Neural progenitor cell (in vitro differentiated cells): ENCODE measurements at regions not wholly inside any gene's neighbourhood (a gene's known extent, or its start where the extent isn't known, plus 50 kb on each side); places are given as distances from the start of the nearest gene placed in this dataset.

Experiments
- DNase-seq: peaks from one replicate; pipeline ENCODE4 v3.0.0-alpha.2; 2016; ENCODE audit warnings: low spot score
- H2AFZ ChIP-seq: fragments of 200-600 bp; sonication (generic); replicated peaks from 2 replicates; pipeline ENCODE4 v1.6.1; 2016; ENCODE audit warnings: antibody characterized with exemption
- H3F3A ChIP-seq: fragments of 200-600 bp; sonication (generic); 2 replicates; pipeline ENCODE4 v1.6.1; 2016; ENCODE audit warnings: antibody characterized with exemption, low read depth
- H3K27ac ChIP-seq: fragments of 200-600 bp; sonication (generic); 2 replicates; pipeline ENCODE4 v1.5.1; 2016; ENCODE audit warnings: mild to moderate bottlenecking
- H3K27me3 ChIP-seq: fragments of 200-600 bp; sonication (generic); 2 replicates; pipeline ENCODE4 v1.6.1; 2016; ENCODE audit warnings: mild to moderate bottlenecking, moderate library complexity
- H3K36me3 ChIP-seq: fragments of 200-600 bp; sonication (generic); 2 replicates; pipeline ENCODE4 v1.5.1; 2016
- H3K4me1 ChIP-seq: fragments of 200-600 bp; sonication (generic); 2 replicates; pipeline ENCODE4 v1.6.1; 2016; ENCODE audit warnings: mixed run types
- H3K4me2 ChIP-seq: fragments of 200-600 bp; sonication (generic); 2 replicates; pipeline ENCODE4 v1.6.1; 2016
- H3K4me3 ChIP-seq: fragments of 200-600 bp; sonication (generic); 2 replicates; pipeline ENCODE4 v1.5.1; 2016
- H3K79me2 ChIP-seq: fragments of 200-600 bp; sonication (generic); 2 replicates; pipeline ENCODE4 v1.6.1; 2016; ENCODE audit warnings: low read depth
- H3K9ac ChIP-seq: fragments of 200-600 bp; sonication (generic); 2 replicates; pipeline ENCODE4 v1.6.1; 2016
- H3K9me3 ChIP-seq: fragments of 200-600 bp; sonication (generic); 2 replicates; pipeline ENCODE4 v1.5.1; 2016; ENCODE audit warnings: low read depth
- H4K20me1 ChIP-seq: fragments of 200-600 bp; sonication (generic); 2 replicates; pipeline ENCODE4 v1.6.1; 2016; ENCODE audit warnings: low read depth
- H3K27ac Mint-ChIP-seq: 3 replicates; pipeline ENCODE4 v1.8.0; 2021; ENCODE audit warnings: mixed read lengths
- H3K27me3 Mint-ChIP-seq: 2 replicates; pipeline ENCODE4 v1.8.0; 2022; ENCODE audit warnings: low read depth, mild to moderate bottlenecking, inconsistent platforms, moderate library complexity, mixed read lengths; ENCODE audit not compliant: insufficient read depth
- H3K36me3 Mint-ChIP-seq: 3 replicates; pipeline ENCODE4 v1.8.0; 2021; ENCODE audit warnings: mixed read lengths
- H3K4me1 Mint-ChIP-seq: 3 replicates; pipeline ENCODE4 v1.8.0; 2021; ENCODE audit warnings: mixed read lengths
- H3K4me3 Mint-ChIP-seq: 3 replicates; pipeline ENCODE4 v1.8.0; 2021; ENCODE audit warnings: mild to moderate bottlenecking, moderate library complexity, mixed read lengths
- H3K9me3 Mint-ChIP-seq: 3 replicates; pipeline ENCODE4 v1.8.0; 2020; ENCODE audit warnings: mixed read lengths
- EZH2 ChIP-seq: fragments of 200-600 bp; sonication (generic); IDR thresholded peaks from 2 replicates; pipeline ENCODE4 v1.6.1; 2017; ENCODE audit warnings: antibody characterized with exemption, mild to moderate bottlenecking, moderate library complexity
- EZH2phosphoT487 ChIP-seq: fragments of 200-600 bp; sonication (generic); IDR thresholded peaks from 2 replicates; pipeline ENCODE4 v1.6.1; 2017; ENCODE audit warnings: antibody characterized with exemption
- TF ChIP-seq, protein P1 (sequence below): fragments of 200-600 bp; sonication (generic); IDR thresholded peaks from 2 replicates; pipeline ENCODE4 v1.5.1; 2017; ENCODE audit warnings: antibody characterized with exemption, mild to moderate bottlenecking

DNA sequence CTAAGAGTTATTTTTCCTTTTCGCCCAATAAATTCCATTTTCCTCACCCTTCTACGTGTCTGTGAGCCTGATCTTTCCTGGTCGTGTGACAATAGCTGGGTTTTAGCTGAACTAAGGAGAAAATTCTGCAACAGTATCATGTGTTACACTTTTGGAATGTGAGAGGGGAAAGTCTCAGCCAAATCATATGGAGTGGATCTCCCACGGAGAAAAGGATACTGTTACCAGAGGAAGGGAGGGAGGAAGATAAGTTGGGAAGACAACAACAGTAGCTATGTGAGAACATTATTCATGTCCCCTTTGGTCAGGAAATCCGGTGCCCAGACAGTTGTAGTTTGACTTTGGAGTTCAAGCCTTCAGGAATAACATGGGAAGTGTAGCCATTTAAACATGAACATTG, 584.0 kb upstream of the RAG2 start:
- Mint-ChIP-seq H3K36me3 (no peaks in the 10 kb centered on the region), H3K4me3 (no peak overlapping the region), H3K4me1 (no peaks in the 10 kb centered on the region), H3K9me3 (peaks cover 3% of the 10 kb centered on the region), H3K27me3 (no peaks in the 10 kb centered on the region), H3K27ac (no peak overlapping the region)
- DNase-seq, result no peak
- no peaks in the 10 kb centered on the region for H3K27me3 ChIP-seq
- TF ChIP-seq EZH2phosphoT487 (no peak), EZH2 (no peak)
- TF ChIP-seq, protein P1, sequence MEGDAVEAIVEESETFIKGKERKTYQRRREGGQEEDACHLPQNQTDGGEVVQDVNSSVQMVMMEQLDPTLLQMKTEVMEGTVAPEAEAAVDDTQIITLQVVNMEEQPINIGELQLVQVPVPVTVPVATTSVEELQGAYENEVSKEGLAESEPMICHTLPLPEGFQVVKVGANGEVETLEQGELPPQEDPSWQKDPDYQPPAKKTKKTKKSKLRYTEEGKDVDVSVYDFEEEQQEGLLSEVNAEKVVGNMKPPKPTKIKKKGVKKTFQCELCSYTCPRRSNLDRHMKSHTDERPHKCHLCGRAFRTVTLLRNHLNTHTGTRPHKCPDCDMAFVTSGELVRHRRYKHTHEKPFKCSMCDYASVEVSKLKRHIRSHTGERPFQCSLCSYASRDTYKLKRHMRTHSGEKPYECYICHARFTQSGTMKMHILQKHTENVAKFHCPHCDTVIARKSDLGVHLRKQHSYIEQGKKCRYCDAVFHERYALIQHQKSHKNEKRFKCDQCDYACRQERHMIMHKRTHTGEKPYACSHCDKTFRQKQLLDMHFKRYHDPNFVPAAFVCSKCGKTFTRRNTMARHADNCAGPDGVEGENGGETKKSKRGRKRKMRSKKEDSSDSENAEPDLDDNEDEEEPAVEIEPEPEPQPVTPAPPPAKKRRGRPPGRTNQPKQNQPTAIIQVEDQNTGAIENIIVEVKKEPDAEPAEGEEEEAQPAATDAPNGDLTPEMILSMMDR, result no peak
- H3K9ac ChIP-seq, result no peak overlapping the region
- no peaks in the 10 kb centered on the region for H4K20me1 ChIP-seq
- H3K79me2 ChIP-seq, result no peaks in the 10 kb centered on the region
- peak overlapping the region; percentile 26 for H2AFZ ChIP-seq
- no peaks in the 10 kb centered on the region for H3K36me3 ChIP-seq
- H3K9me3 ChIP-seq, result no peaks in the 10 kb centered on the region
- no peaks in the 10 kb centered on the region for H3K4me1 ChIP-seq
- H3K4me2 ChIP-seq, result no peak overlapping the region
- H3K27ac ChIP-seq, result no peak overlapping the region
- no peaks in the 10 kb centered on the region for H3F3A ChIP-seq
- no peak overlapping the region for H3K4me3 ChIP-seq

DNA sequence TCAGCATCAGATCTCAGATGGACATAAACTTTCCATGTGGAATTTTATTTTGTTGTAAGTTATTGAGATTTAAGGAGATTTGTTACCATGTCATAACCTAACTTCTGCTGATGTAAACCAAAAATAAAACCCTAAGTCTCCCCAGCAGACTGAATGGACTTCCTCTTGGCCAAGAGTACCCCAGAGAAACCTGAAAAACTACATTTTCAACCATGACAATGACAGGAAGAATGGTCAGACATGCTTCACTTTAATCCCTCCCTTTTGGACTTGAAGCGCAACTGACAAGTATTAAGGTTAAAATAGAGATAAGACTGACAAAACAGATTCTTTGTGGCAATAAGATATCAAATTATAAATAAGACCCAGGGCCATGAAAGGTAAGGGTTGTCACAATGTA, 579.7 kb upstream of the RAG2 start:
- no peak for DNase-seq
- Histone ChIP-seq H3K79me2 (no peaks in the 10 kb centered on the region), H3K4me2 (no peak overlapping the region), H3K4me1 (no peaks in the 10 kb centered on the region), H4K20me1 (no peaks in the 10 kb centered on the region), H3F3A (no peaks in the 10 kb centered on the region), H2AFZ (no peak overlapping the region), H3K4me3 (no peak overlapping the region), H3K36me3 (no peaks in the 10 kb centered on the region), H3K9me3 (no peaks in the 10 kb centered on the region), H3K27me3 (no peaks in the 10 kb centered on the region), H3K9ac (no peak overlapping the region), H3K27ac (no peak overlapping the region)
- no peak overlapping the region for H3K4me3 Mint-ChIP-seq
- H3K27ac Mint-ChIP-seq, result no peak overlapping the region
- H3K4me1 Mint-ChIP-seq, result no peaks in the 10 kb centered on the region
- no peaks in the 10 kb centered on the region for H3K36me3 Mint-ChIP-seq
- peaks cover 3% of the 10 kb centered on the region for H3K9me3 Mint-ChIP-seq
- TF ChIP-seq EZH2 (no peak), EZH2phosphoT487 (no peak)
- TF ChIP-seq, protein P1, result no peak
- no peaks in the 10 kb centered on the region for H3K27me3 Mint-ChIP-seq

DNA sequence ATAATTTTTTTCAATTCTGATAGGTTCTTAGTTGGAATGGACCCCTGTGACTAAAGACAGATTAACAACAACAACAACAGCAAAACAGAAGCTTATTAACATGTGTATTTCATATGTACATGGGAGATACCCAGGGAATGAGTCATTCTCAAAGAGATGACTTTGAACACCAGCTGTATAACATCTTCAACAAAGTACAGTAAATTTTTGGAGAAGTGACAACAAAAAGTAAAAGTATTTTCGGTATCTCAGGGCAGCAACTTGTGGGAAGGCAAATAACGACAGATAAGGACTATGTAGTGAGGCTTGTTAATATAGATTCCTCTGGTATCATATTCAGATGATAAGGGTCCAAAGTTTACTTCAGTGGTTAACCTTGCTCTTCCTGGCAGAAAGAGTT, 573.4 kb upstream of the RAG2 start:
- H3K9me3 Mint-ChIP-seq, result no peaks in the 10 kb centered on the region
- no peaks in the 10 kb centered on the region for H3F3A ChIP-seq

More for the DNA sequence above, 573.4 kb upstream of the RAG2 start:
- no peak overlapping the region for H3K4me2 ChIP-seq
- no peak overlapping the region for H3K4me3 ChIP-seq
- no peaks in the 10 kb centered on the region for H4K20me1 ChIP-seq
- H3K4me1 ChIP-seq, result no peaks in the 10 kb centered on the region
- no peak overlapping the region for H2AFZ ChIP-seq
- H3K27me3 ChIP-seq, result no peaks in the 10 kb centered on the region
- H3K9ac ChIP-seq, result no peak overlapping the region
- H3K9me3 ChIP-seq, result no peaks in the 10 kb centered on the region
- Mint-ChIP-seq H3K4me3 (no peak overlapping the region), H3K36me3 (no peaks in the 10 kb centered on the region), H3K27me3 (no peaks in the 10 kb centered on the region), H3K4me1 (no peaks in the 10 kb centered on the region), H3K27ac (no peak overlapping the region)
- H3K79me2 ChIP-seq, result no peaks in the 10 kb centered on the region
- no peaks in the 10 kb centered on the region for H3K36me3 ChIP-seq
- DNase-seq, result no peak
- TF ChIP-seq EZH2phosphoT487 (no peak), EZH2 (no peak)
- TF ChIP-seq, protein P1, result no peak
- H3K27ac ChIP-seq, result no peak overlapping the region
